Thoracic aorta (tissue), 2 donors: ENCODE measurements at regions not wholly inside any gene's neighbourhood (a gene's known extent, or its start where the extent isn't known, plus 50 kb on each side); places are given as distances from the start of the nearest gene placed in this dataset.

Source experiments
- ATAC-seq: fragments of 150-250 bp; one replicate; pipeline ENCODE4 v1.8.0; 2017; ENCODE audit warnings: low read depth; ENCODE audit not compliant: insufficient number of reproducible peaks, low FRiP score
- DNase-seq: peaks from one replicate; pipeline ENCODE4 v3.0.0-alpha.2; 2020; ENCODE audit warnings: low spot score
- H3K27ac ChIP-seq, 2 donors: fragments of 200-600 bp; sonication (generic); 1 replicate in 1 of 2; 2 replicates in 1 of 2; pipeline ENCODE4 v1.5.1; 2016; ENCODE audit warnings: mild to moderate bottlenecking in 2 of 2, moderate library complexity in 2 of 2
- H3K27me3 ChIP-seq: fragments of 200-600 bp; sonication (generic); replicated peaks from 2 replicates; pipeline ENCODE4 v1.6.0; 2016; ENCODE audit warnings: mild to moderate bottlenecking; ENCODE audit not compliant: insufficient read depth
- H3K36me3 ChIP-seq: fragments of 200-600 bp; sonication (generic); one replicate; pipeline ENCODE4 v1.5.1; 2016
- H3K4me1 ChIP-seq, 2 donors: fragments of 200-600 bp; sonication (generic); 1 replicate in 1 of 2; 2 replicates in 1 of 2; pipeline versions ENCODE4 v1.5.1 to v1.6.0; 2016; ENCODE audit warnings: low read depth in 2 of 2, mild to moderate bottlenecking in 1 of 2; ENCODE audit not compliant: control insufficient read depth in 1 of 2
- H3K4me3 ChIP-seq: fragments of 200-600 bp; sonication (generic); 2 replicates; pipeline ENCODE4 v1.5.1; 2016; ENCODE audit warnings: mild to moderate bottlenecking
- H3K9me3 ChIP-seq: fragments of 200-600 bp; sonication (generic); 2 replicates; pipeline ENCODE4 v1.5.1; 2016
- TF ChIP-seq, protein P1 (sequence below): fragments of 200-600 bp; sonication (generic); IDR thresholded peaks from one replicate; pipeline ENCODE4 v1.5.1; 2019; ENCODE audit warnings: antibody characterized with exemption

DNA sequence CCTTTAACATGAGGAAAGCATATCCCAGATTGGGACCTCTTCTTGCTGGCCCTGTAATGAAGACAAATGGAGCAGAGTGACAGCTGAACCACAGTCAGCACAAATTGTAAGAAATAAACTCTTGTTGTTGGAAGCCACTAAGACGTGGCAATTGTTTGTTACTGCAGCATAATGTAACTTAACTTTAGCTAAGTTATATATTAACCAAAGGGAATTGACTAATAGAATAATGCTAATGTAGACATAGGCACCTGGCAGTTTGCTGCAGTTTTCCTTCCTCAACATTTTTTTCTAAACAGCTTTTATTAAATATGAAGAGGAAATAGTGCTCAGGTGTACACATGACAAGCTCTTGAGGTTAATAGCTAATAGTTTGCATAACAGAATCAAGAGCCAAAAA, 300.7 kb upstream of the SLC30A5 start:
- Histone ChIP-seq H3K27ac (no peak overlapping the region), H3K36me3 (no peaks in the 10 kb centered on the region), H3K27me3 (no peaks in the 10 kb centered on the region), H3K4me1 (peaks cover 3 to 14% of the 10 kb centered on the region in 2 donors), H3K9me3 (no peaks in the 10 kb centered on the region), H3K4me3 (no peak overlapping the region)
- DNase-seq = no peak
- ATAC-seq = no peak
- TF ChIP-seq, protein P1, sequence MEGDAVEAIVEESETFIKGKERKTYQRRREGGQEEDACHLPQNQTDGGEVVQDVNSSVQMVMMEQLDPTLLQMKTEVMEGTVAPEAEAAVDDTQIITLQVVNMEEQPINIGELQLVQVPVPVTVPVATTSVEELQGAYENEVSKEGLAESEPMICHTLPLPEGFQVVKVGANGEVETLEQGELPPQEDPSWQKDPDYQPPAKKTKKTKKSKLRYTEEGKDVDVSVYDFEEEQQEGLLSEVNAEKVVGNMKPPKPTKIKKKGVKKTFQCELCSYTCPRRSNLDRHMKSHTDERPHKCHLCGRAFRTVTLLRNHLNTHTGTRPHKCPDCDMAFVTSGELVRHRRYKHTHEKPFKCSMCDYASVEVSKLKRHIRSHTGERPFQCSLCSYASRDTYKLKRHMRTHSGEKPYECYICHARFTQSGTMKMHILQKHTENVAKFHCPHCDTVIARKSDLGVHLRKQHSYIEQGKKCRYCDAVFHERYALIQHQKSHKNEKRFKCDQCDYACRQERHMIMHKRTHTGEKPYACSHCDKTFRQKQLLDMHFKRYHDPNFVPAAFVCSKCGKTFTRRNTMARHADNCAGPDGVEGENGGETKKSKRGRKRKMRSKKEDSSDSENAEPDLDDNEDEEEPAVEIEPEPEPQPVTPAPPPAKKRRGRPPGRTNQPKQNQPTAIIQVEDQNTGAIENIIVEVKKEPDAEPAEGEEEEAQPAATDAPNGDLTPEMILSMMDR = no peak

DNA sequence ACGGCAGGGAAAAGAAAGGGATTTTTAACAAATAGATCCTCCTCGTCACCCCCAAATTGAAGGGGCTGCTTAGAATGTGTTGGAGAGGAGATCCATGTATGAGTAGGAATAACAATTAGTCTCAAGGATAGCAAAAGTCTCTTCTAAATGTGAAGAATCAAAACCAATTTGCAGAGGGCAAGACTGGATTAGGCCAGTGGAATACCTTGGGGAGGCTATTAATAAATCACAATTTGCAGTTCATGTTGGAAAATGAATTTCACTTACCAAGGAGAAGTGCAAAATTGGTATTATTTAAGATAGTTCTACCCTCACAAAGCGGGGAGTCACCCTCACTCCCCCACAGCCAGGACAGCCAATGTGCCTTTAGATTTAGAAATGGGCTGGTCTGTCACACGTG, 299.8 kb upstream of the SLC30A5 start:
- no peaks in the 10 kb centered on the region for H3K27me3 ChIP-seq
- no peak for DNase-seq
- TF ChIP-seq, protein P1 = no peak
- no peak overlapping the region for H3K4me3 ChIP-seq
- H3K27ac ChIP-seq = no peak overlapping the region
- no peaks in the 10 kb centered on the region for H3K36me3 ChIP-seq
- H3K4me1 ChIP-seq = peaks cover 3 to 14% of the 10 kb centered on the region in 2 donors
- ATAC-seq = no peak
- no peaks in the 10 kb centered on the region for H3K9me3 ChIP-seq

DNA sequence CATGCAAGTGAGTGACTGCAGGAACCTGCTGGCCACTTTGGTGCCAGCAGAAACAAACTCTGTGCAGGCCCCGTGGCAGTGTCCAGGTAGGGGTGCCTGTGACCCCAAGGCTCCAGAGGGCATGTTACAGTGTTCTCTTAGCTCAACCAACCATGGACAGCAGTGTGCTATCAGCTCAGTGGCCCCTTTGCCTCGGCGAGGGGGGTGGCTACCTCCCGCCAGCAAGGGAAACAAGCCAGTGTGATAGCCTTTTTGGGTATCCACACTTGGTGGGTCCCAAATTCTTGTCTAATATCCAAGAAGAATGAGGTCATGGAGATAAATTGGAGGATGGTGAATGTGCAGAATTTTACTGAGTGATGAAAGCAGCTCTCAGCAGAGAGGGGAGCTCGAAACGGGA, 298.6 kb upstream of the SLC30A5 start:
- no peaks in the 10 kb centered on the region for H3K27me3 ChIP-seq
- DNase-seq = no peak
- no peak for ATAC-seq
- no peak overlapping the region for H3K4me3 ChIP-seq
- no peaks in the 10 kb centered on the region for H3K36me3 ChIP-seq
- H3K27ac ChIP-seq = no peak overlapping the region
- TF ChIP-seq, protein P1 = no peak
- H3K9me3 ChIP-seq = no peaks in the 10 kb centered on the region
- peaks cover 3 to 14% of the 10 kb centered on the region in 2 donors for H3K4me1 ChIP-seq

DNA sequence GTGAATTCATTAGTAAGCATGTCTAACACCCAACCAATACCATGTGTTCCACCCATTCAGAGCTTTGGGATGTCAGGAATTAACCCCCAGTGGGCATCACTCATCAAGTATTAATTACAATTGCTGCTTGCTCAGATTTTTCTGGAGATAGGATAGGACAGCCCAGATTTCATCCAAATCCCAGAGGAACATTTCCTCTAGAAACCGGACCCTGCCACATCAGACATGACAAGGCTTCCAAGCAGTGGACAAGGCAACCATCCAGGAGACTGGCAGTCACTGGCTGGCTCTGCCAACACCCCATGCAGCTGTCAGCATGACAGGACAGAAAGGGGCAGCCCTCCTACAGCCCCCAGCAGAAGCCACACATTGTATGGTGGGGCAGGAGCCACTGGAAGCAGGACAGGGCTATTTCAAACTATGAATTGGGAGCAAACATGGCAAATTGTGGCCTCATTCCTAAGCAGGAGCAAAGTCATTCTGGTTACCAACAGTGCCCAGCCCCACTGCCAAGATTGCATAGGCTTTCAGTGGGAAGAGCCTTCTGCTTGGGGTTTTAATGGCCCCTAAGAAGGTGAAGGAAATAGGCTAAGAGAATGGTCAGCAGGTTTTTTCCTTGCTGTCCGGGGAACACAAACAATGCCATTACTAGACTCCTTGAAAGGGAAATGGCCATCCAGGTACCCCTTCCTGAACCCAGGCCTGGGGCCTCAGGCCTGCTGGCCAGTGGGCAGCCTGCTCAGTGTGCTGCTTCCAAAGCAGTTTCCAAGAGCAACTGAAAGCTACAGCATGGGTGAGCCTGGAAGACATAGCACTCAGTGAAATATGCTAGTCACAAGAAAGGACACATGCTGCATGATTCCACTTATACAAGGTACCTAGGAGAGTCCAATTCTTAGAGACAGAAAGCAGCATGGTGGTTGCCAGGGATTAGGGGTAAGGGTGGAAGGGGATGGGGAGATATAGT, 294.7 kb upstream of the SLC30A5 start:
- TF ChIP-seq, protein P1 = no peak
- Histone ChIP-seq H3K4me1 (peaks cover 3 to 14% of the 10 kb centered on the region in 2 donors), H3K4me3 (no peak overlapping the region), H3K27ac (no peak overlapping the region), H3K27me3 (no peaks in the 10 kb centered on the region), H3K36me3 (no peaks in the 10 kb centered on the region), H3K9me3 (no peaks in the 10 kb centered on the region)
- no peak for DNase-seq
- no peak for ATAC-seq

DNA sequence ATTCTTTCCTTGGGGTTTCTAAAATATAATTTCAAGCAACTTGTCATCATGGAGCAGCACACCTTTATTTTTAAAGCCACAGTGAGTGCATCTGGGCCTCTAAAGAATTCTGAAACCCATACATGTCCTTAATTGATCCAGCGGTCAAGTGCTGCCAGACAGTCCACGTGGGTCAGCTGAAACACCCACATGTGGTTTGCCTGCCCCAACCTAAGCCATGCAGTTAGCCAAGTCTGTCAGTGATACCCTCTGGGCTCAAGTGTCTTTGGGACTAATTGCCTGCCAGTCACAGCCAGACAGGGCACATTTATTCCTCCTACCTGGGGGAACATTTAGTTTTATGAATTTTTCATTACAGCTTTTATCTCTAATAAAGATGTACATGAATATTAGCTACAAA, 291.4 kb upstream of the SLC30A5 start:
- Histone ChIP-seq H3K36me3 (no peaks in the 10 kb centered on the region), H3K27ac (no peak overlapping the region), H3K27me3 (no peaks in the 10 kb centered on the region), H3K4me1 (no peaks in the 10 kb centered on the region), H3K9me3 (no peaks in the 10 kb centered on the region), H3K4me3 (no peak overlapping the region)
- no peak for ATAC-seq
- TF ChIP-seq, protein P1 = no peak
- DNase-seq = no peak
